Mesothelial cell of epicardium (in vitro differentiated cells): ENCODE measurements at regions not wholly inside any gene's neighbourhood (a gene's known extent, or its start where the extent isn't known, plus 50 kb on each side); places are given as distances from the start of the nearest gene placed in this dataset.
"Not testable (repeated sequence)": the region's sequence is repeated elsewhere in the genome, so short reads cannot be mapped to it uniquely, and the experiment has no call there.

Source experiments
- DNase-seq, 2 experiments: peaks; one replicate each; pipeline ENCODE4 v3.0.0; 2021; ENCODE audit warnings: low spot score in 2 of 2; ENCODE audit not compliant: unreplicated experiment in 2 of 2
- H3K27ac Mint-ChIP-seq: 2 replicates; pipeline ENCODE4 v1.8.0; 2021; ENCODE audit warnings: mixed read lengths
- H3K27me3 Mint-ChIP-seq: 2 replicates; pipeline ENCODE4 v1.8.0; 2021; ENCODE audit warnings: low read depth, mixed read lengths
- H3K36me3 Mint-ChIP-seq: 2 replicates; pipeline ENCODE4 v1.8.0; 2021; ENCODE audit warnings: mixed read lengths
- H3K4me1 Mint-ChIP-seq: 2 replicates; pipeline ENCODE4 v1.8.0; 2021; ENCODE audit warnings: mixed read lengths
- H3K4me3 Mint-ChIP-seq: 2 replicates; pipeline ENCODE4 v1.8.0; 2021; ENCODE audit warnings: mild to moderate bottlenecking, moderate library complexity, mixed read lengths
- H3K9me3 Mint-ChIP-seq: 2 replicates; pipeline ENCODE4 v1.8.0; 2021; ENCODE audit warnings: mixed read lengths
- CTCF ChIP-seq: fragments of 200-600 bp; sonication (generic); IDR thresholded peaks from one replicate; pipeline ENCODE4 v1.5.0; 2021; ENCODE audit warnings: antibody characterized with exemption; ENCODE audit not compliant: unreplicated experiment

GRCh38 chr13:78868991-78869390 is 210.0 kb upstream of the OBI1 start:
- H3K4me3 Mint-ChIP-seq: no peak overlapping the region
- H3K27ac Mint-ChIP-seq: no peak overlapping the region
- H3K9me3 Mint-ChIP-seq: no peaks in the 10 kb centered on the region
- no peaks in the 10 kb centered on the region for H3K36me3 Mint-ChIP-seq
- no peak for TF ChIP-seq CTCF
- no peak for DNase-seq
- no peaks in the 10 kb centered on the region for H3K4me1 Mint-ChIP-seq
- H3K27me3 Mint-ChIP-seq: peaks cover 38% of the 10 kb centered on the region

- TF ChIP-seq CTCF: no peak
- Mint-ChIP-seq H3K36me3 (no peaks in the 10 kb centered on the region), H3K4me1 (no peaks in the 10 kb centered on the region), H3K27me3 (peaks cover 27% of the 10 kb centered on the region), H3K9me3 (no peaks in the 10 kb centered on the region), H3K27ac (no peak overlapping the region), H3K4me3 (no peak overlapping the region)
- DNase-seq: no peak
These were observed 208.7 kb upstream of the OBI1 start for GRCh38 chr13:78867655-78868054.

DNA sequence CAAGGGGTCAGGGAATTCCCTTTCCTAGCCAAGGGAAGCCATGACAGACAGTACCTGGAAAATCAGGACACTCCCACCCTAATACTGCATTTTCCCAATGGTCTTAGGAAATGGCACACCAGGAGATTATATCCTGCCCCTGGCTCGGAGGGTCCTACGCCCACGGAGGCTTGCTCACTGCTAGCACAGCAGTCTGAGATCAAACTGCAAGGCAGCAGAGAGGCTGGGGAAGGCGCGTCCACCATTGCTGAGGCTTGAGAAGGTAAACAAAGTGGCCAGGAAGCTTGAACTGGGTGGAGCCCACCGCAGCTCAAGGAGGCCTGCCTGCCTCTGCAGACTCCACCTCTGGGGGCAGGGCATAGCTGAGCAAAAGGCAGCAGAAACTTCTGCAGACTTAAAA is 207.1 kb upstream of the OBI1 start:
- H3K27me3 Mint-ChIP-seq: peaks cover 20% of the 10 kb centered on the region
- not testable (repeated sequence) for H3K9me3 Mint-ChIP-seq, H3K4me1 Mint-ChIP-seq, H3K27ac Mint-ChIP-seq, DNase-seq, H3K4me3 Mint-ChIP-seq, H3K36me3 Mint-ChIP-seq

DNA sequence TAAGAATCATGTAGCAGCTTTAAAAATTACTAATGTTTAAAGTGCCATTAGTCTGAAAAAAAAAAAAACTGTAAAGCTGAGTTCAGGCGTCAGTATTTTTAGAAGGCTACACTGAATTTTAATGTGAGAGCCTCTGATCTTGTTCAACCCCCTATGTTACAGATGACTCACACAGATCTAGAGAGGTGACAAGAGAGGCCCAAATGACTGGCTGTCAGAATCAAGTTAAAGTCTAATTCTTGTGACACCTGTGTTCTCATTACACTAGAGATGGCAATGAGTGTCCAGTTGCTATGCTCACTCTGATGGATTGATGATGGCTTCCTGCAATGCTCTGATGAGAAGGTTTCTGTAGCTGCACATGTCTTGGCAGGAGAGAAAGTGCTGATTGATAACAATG is 203.5 kb upstream of the OBI1 start:
- Mint-ChIP-seq H3K36me3 (no peaks in the 10 kb centered on the region), H3K27ac (no peak overlapping the region), H3K4me3 (no peak overlapping the region), H3K9me3 (peaks cover 28% of the 10 kb centered on the region), H3K4me1 (no peaks in the 10 kb centered on the region), H3K27me3 (no peaks in the 10 kb centered on the region)
- DNase-seq: no peak
- no peak for TF ChIP-seq CTCF

DNA sequence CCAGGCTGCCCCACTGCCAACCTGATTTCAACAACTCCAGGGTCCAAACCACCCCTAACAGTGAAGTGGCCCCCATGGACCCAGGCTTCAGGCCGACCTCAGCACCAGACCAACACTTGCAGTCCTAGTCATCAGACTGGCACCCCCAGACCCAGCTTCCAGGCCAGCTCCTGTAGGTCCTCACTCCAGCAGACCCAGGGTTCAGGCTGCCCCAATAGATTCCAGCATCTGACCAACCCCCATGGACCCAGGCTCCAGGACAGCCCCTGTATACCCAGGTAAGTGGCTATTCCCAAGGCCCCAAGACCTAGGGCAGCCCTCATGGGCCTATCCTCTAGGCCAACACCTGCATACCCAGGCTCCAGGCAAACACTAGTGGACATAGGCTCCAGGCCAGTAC is 193.8 kb upstream of the OBI1 start:
- Mint-ChIP-seq H3K36me3 (no peaks in the 10 kb centered on the region), H3K4me3 (no peak overlapping the region), H3K27me3 (peaks cover 4% of the 10 kb centered on the region), H3K27ac (no peak overlapping the region), H3K9me3 (peaks cover 21% of the 10 kb centered on the region), H3K4me1 (no peaks in the 10 kb centered on the region)
- no peak for DNase-seq
- TF ChIP-seq CTCF: no peak

DNA sequence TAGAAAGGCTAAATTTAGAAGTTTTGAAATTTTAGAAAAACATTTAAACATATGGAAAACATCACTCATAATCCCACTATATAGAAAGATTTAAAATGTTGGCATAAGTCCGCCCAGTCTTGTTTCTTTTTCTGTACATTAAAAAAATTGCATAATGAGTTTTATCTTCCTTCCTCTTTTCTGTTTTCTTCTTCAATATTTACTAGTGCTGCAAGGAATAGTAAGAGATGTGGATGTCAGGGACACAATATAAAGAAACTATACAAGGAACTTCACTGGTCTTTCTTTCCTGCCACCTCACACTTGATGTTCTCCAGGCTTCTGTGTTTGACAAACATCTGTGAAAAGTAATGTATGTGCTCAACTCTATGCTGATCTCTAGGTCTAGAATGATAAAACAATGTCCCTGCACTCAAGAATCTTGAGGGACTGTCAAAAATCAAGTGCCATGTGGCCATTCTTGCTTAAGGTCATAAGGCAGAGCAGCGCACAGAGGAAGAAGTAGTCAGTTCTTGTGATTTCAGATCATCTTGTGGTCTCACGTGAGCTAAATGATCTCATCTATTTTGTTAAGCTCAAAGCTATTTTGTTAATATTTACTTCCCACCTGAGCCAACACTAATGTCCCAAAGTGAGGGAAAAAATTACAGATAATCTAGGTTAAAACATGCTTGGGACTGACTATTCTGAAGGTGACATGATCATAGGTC is 186.9 kb upstream of the OBI1 start:
- no peaks in the 10 kb centered on the region for H3K9me3 Mint-ChIP-seq
- peaks cover 14% of the 10 kb centered on the region for H3K27me3 Mint-ChIP-seq

More for the DNA sequence above, 186.9 kb upstream of the OBI1 start:
- no peak for DNase-seq
- H3K4me1 Mint-ChIP-seq: no peaks in the 10 kb centered on the region
- no peak for TF ChIP-seq CTCF
- no peak overlapping the region for H3K4me3 Mint-ChIP-seq
- no peak overlapping the region for H3K27ac Mint-ChIP-seq
- H3K36me3 Mint-ChIP-seq: no peaks in the 10 kb centered on the region
